GM12875 (cell line): ENCODE measurements at regions not wholly inside any gene's neighbourhood (a gene's known extent, or its start where the extent isn't known, plus 50 kb on each side); places are given as distances from the start of the nearest gene placed in this dataset.

Experiments used
- H3K4me3 ChIP-seq: one replicate; pipeline ENCODE4 v1.5.1; 2011; ENCODE audit warnings: low read depth, low read length, control low read depth
- TF ChIP-seq, protein P1 (sequence below): IDR thresholded peaks from 2 replicates; pipeline ENCODE4 v1.5.1; 2011; ENCODE audit warnings: low read depth, mild to moderate bottlenecking, control low read depth, inconsistent platforms, low read length, moderate library complexity, borderline replicate concordance; ENCODE audit not compliant: insufficient read depth

DNA sequence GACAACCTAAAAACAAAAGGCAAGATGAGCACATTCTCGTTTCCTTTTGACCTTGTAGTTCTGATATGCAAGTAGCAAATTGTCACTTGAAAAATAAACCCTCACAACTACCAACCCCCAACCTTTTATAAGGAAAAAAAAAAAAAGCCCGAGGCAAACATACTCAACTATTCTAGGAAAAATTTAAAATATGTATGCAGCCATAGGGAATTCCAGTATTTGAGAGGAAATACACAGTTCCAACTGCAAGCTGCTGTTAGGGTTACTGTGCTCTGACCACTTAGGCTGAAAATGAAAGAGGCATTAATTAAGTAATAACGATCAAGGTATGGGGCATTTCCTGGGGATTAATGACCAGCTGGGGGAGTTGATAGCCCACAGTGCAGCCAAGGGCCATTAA, 281.9 kb upstream of the DPH6 start:
- no peak overlapping the region for H3K4me3 ChIP-seq
- TF ChIP-seq, protein P1, sequence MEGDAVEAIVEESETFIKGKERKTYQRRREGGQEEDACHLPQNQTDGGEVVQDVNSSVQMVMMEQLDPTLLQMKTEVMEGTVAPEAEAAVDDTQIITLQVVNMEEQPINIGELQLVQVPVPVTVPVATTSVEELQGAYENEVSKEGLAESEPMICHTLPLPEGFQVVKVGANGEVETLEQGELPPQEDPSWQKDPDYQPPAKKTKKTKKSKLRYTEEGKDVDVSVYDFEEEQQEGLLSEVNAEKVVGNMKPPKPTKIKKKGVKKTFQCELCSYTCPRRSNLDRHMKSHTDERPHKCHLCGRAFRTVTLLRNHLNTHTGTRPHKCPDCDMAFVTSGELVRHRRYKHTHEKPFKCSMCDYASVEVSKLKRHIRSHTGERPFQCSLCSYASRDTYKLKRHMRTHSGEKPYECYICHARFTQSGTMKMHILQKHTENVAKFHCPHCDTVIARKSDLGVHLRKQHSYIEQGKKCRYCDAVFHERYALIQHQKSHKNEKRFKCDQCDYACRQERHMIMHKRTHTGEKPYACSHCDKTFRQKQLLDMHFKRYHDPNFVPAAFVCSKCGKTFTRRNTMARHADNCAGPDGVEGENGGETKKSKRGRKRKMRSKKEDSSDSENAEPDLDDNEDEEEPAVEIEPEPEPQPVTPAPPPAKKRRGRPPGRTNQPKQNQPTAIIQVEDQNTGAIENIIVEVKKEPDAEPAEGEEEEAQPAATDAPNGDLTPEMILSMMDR = no peak

DNA sequence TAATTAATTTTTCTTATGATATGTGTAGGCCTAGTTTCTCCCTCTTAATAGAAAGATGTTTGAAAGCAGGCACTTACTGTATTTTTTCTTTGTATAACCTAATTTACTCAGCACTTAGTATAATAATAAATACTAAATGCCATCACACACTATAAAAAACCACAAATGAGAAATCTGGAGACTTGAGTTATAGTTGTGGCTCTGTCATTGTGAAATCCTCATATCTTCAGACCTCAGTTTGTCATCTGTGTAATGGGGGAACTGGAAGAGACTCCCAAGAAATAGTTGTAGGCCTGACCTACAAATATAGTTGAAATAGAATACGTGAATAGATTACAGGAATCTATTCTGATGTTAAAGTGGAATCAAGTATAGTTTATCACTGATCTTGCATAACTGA, 287.6 kb upstream of the DPH6 start:
- TF ChIP-seq, protein P1 = no peak
- no peak overlapping the region for H3K4me3 ChIP-seq

DNA sequence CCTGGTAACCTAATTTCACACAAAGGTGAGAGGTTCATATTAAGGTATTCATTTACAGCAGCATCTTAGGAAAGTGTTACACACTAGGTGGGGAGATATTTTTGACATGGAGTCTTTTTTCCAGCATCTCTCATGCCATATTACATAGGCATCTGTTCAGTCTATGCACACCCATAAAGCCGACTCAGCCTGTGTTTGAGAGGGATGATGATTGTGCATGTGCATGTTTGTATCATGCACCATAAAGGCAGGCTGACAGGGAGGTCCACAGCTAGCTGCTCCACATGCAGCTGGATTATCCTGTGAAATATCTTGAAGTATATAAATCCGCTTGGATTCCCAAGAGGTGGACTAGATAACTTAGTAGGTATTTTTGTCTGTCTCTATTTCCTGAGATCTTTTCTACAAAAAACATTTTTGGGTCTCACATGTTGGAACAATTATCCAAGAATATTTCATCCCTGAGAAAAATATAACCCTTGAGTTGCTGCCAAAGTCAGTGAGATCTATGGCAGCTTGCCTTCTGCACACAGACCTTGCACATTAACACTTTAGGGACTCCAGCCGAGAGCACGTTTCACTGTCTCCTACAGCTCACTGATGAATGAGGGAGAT, 288.4 kb upstream of the DPH6 start:
- H3K4me3 ChIP-seq = no peak overlapping the region
- TF ChIP-seq, protein P1 = no peak

DNA sequence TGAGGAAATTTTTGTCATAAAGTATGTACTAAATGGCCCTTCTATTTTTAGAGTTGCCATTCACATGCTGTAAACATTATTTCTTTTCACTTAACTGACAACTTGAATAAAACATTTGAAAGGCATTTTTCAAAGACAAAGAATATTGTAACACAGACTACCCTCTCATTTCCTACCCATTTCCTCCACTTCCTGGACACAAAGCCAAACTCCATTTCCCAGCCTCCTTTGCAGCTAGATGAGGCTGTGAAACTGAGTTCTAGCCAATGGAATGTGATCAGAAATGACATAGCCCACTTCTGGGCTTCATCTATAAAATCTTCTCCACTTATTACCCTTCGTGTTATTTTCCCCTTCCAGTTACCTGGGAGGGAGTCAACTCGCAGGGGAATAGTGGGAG, 288.9 kb upstream of the DPH6 start:
- no peak overlapping the region for H3K4me3 ChIP-seq
- TF ChIP-seq, protein P1 = no peak

DNA sequence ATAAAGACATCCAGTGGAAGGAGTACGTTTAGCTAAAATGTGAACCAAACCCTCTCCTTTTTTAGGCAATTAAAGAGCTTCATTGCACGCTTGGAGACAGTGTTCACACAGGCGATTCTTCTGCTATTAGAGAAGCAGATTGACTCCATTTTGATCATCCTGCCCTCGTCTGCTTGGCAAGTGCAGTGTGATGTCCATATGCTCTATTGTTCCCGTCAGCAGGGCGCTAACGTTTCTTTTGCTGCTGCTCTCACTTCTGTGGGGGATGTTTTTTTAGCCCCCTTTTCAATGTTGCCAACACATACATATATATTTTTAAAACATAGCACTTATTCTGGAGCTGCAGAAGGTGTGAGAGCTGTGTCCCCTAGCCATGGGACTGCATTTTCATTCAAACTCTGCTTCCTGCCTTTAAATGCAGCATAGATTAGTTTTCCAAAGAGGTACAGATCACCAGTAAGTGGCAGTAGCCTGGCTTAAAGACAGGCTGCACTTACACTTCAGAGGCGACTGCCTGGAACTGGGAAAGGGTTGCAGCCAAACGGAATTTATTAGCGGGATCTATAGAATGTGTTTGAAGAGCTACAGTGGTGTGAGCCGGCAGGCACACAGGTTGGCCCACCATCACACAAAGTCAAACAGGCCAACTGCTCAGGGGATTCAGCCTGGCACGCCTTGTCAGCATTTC, 292.6 kb upstream of the DPH6 start:
- TF ChIP-seq, protein P1 = no peak
- no peak overlapping the region for H3K4me3 ChIP-seq

DNA sequence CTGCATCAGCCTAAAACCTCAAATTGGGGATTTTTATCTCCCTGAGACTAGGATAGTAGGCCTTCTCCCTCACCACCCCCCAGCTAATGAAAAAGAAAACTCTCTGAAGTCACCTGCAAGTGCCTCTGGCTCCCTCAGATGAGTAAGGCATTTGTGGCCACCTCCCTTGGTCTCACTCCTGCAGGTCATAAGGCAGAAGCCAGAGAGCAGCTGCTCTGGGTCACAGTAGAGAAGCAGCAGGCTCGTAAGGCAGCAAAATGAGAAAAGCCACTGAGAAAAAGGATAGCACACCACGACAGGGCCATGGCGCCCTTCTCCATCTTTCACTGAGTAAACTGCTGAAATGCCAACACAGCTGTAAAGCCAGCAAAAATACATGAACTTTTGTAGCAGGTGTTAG, 296.7 kb upstream of the DPH6 start:
- TF ChIP-seq, protein P1 = no peak
- no peak overlapping the region for H3K4me3 ChIP-seq

DNA sequence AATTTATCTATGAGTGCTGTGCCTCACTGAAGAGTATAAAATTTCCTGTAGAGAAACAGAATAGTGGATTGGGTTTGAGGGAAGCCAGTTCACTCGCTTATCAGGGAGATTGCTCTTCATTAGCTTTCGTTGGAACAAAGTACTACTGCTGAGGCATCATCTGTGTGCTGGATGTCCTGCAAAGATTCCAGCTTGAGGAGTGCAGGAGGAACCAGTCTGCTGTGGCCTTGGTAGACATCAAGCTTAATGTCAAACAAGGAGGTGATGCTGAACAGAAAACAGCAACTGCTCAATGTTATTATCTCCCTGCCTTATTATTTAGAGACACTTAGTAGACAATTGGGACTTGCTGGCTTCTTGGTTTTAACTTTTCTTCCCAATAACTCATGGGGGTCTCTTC, 297.5 kb upstream of the DPH6 start:
- TF ChIP-seq, protein P1 = no peak
- no peak overlapping the region for H3K4me3 ChIP-seq
